ENCODE measurements at regions not wholly inside any gene's neighbourhood (a gene's known extent, or its start where the extent isn't known, plus 50 kb on each side); places are given as distances from the start of the nearest gene placed in this dataset.

DNA sequence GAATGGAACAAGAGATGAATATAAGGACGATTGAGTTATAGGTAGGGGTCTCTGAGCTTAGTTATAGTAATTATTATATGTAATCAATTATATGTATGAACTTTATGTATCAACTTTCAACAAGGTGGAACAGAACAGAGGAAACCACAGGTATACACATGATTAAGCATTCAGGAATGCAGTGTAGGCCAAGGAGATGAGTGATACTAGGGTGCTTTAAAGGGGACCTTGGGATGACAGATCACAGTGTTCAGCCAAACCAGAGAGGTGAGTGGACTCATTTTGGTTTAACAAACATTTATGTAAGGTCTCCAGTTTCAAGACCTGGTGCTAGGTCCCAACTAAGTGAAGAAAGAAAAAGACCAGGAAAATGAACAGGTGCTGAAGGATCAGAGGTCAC is 895.5 kb downstream of the ROBO2 start:
- peaks cover 0 to 3% (median 3%) of the 10 kb centered on the region in 3 donors for H3K4me1 ChIP-seq (ENCODE audit: control insufficient read depth in 2 of 3, insufficient read depth in 2 of 3, low read depth in 1 of 3, low read length in 3 of 3)
- H3K9ac ChIP-seq (ENCODE audit: low read length in 3 of 3): no peak overlapping the region
- H3K9me3 ChIP-seq (ENCODE audit: control insufficient read depth in 2 of 3, insufficient read depth in 1 of 3, low read length in 3 of 3): no peaks in the 10 kb centered on the region
- no peaks in the 10 kb centered on the region for H3K27me3 ChIP-seq (ENCODE audit: control insufficient read depth, insufficient read depth, low read length)
- TF ChIP-seq, protein P1, sequence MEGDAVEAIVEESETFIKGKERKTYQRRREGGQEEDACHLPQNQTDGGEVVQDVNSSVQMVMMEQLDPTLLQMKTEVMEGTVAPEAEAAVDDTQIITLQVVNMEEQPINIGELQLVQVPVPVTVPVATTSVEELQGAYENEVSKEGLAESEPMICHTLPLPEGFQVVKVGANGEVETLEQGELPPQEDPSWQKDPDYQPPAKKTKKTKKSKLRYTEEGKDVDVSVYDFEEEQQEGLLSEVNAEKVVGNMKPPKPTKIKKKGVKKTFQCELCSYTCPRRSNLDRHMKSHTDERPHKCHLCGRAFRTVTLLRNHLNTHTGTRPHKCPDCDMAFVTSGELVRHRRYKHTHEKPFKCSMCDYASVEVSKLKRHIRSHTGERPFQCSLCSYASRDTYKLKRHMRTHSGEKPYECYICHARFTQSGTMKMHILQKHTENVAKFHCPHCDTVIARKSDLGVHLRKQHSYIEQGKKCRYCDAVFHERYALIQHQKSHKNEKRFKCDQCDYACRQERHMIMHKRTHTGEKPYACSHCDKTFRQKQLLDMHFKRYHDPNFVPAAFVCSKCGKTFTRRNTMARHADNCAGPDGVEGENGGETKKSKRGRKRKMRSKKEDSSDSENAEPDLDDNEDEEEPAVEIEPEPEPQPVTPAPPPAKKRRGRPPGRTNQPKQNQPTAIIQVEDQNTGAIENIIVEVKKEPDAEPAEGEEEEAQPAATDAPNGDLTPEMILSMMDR (IDR thresholded peaks at IDR 0.05; ENCODE audit: borderline replicate concordance, extremely low read depth, insufficient read depth): no peak
- DNase-seq (no peak), FAIRE-seq (no peak)
- intact Hi-C loops (cut with DNase I): no loop called here
- no peak overlapping the region for H3K4me3 ChIP-seq (ENCODE audit: low read length in 3 of 3)
- no peaks in the 10 kb centered on the region for H3K36me3 ChIP-seq (ENCODE audit: control insufficient read depth in 2 of 3, insufficient read depth in 3 of 3, low read length in 3 of 3)
- no peak overlapping the region for H3K27ac ChIP-seq (ENCODE audit: low read depth in 2 of 2, low read length in 2 of 2)

DNA sequence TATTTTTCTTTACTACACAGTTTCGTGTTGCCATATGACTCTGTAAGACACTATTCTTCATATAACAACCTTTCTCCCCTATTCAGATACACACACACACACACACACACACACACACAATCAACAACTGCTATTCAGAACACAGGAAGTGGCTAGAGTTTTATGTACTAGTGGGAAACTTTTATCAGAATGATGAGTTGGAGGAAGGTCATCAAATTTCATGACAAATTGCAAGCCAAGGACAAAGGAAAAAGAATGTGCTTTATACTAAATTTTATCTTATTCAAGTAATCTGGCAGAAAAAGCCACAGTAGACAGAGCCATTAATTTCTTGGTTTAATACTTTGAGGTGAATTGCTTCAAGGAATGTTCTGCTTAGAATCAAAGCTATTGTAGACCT is 899.8 kb downstream of the ROBO2 start:
- no peak overlapping the region for H3K4me3 ChIP-seq (ENCODE audit: low read length in 3 of 3)
- no peaks in the 10 kb centered on the region for H3K36me3 ChIP-seq (ENCODE audit: control insufficient read depth in 2 of 3, insufficient read depth in 3 of 3, low read length in 3 of 3)
- intact Hi-C loops (cut with DNase I): no loop called here
- no peak overlapping the region for H3K9ac ChIP-seq (ENCODE audit: low read length in 3 of 3)
- no peaks in the 10 kb centered on the region for H3K4me1 ChIP-seq (ENCODE audit: control insufficient read depth in 2 of 3, insufficient read depth in 2 of 3, low read depth in 1 of 3, low read length in 3 of 3)
- FAIRE-seq (no peak), DNase-seq (peak in 2 of 5 donors; percentile 37 to 61)
- H3K27ac ChIP-seq (ENCODE audit: low read depth in 2 of 2, low read length in 2 of 2): no peak overlapping the region
- no peaks in the 10 kb centered on the region for H3K9me3 ChIP-seq (ENCODE audit: control insufficient read depth in 2 of 3, insufficient read depth in 1 of 3, low read length in 3 of 3)
- no peaks in the 10 kb centered on the region for H3K27me3 ChIP-seq (ENCODE audit: control insufficient read depth, insufficient read depth, low read length)
- TF ChIP-seq, protein P1 (IDR thresholded peaks at IDR 0.05; ENCODE audit: borderline replicate concordance, extremely low read depth, insufficient read depth): no peak

DNA sequence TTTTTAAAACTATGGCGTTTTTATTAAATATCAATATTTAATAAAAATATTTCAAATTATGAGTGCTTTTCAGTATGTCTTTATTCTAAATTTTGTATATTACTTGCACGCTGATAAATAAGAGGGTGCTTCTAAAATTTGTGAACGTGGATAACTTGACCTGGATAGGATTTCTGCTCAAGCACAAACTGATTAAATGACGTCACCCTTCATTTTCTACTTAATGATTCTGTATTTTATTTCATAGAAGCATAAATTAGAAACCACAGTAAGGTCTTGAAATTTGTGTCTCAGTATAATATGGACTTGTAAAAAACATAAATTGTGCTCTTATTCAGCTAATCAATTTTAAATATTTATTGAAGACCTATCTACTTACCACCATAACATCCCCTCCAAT is 903.7 kb downstream of the ROBO2 start:
- no peak overlapping the region for H3K27ac ChIP-seq (ENCODE audit: low read depth in 2 of 2, low read length in 2 of 2)
- H3K4me1 ChIP-seq (ENCODE audit: control insufficient read depth in 2 of 3, insufficient read depth in 2 of 3, low read depth in 1 of 3, low read length in 3 of 3): no peaks in the 10 kb centered on the region
- H3K9me3 ChIP-seq (ENCODE audit: control insufficient read depth in 2 of 3, insufficient read depth in 1 of 3, low read length in 3 of 3): no peaks in the 10 kb centered on the region
- H3K9ac ChIP-seq (ENCODE audit: low read length in 3 of 3): no peak overlapping the region
- no peaks in the 10 kb centered on the region for H3K36me3 ChIP-seq (ENCODE audit: control insufficient read depth in 2 of 3, insufficient read depth in 3 of 3, low read length in 3 of 3)
- FAIRE-seq (no peak), DNase-seq (no peak)
- no peaks in the 10 kb centered on the region for H3K27me3 ChIP-seq (ENCODE audit: control insufficient read depth, insufficient read depth, low read length)
- TF ChIP-seq, protein P1 (IDR thresholded peaks at IDR 0.05; ENCODE audit: borderline replicate concordance, extremely low read depth, insufficient read depth): no peak
- H3K4me3 ChIP-seq (ENCODE audit: low read length in 3 of 3): no peak overlapping the region
- intact Hi-C loops (cut with DNase I): no loop called here

DNA sequence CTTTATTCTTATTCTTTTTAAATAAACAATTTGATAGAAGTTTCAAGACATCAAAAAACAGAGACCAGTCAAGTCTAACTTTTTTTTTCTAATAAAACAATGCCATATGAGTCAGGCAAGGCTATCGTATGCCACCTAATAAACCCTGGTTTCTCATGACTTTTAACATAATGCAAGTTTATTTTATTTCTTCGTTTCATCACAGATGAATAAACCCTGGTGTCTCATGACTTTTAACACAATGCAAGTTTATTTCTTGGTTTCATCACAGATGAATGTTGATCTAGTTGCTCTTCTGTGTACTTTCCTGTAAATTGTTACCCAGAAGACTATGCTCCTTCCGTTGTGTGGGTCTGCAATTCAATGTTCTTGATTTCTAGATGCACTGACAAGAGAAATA is 905.4 kb downstream of the ROBO2 start:
- no peak overlapping the region for H3K27ac ChIP-seq (ENCODE audit: low read depth in 2 of 2, low read length in 2 of 2)
- intact Hi-C loops (cut with DNase I): no loop called here
- FAIRE-seq (no peak), DNase-seq (no peak)
- no peaks in the 10 kb centered on the region for H3K36me3 ChIP-seq (ENCODE audit: control insufficient read depth in 2 of 3, insufficient read depth in 3 of 3, low read length in 3 of 3)
- H3K4me3 ChIP-seq (ENCODE audit: low read length in 3 of 3): no peak overlapping the region
- H3K9me3 ChIP-seq (ENCODE audit: control insufficient read depth in 2 of 3, insufficient read depth in 1 of 3, low read length in 3 of 3): no peaks in the 10 kb centered on the region
- no peaks in the 10 kb centered on the region for H3K27me3 ChIP-seq (ENCODE audit: control insufficient read depth, insufficient read depth, low read length)
- H3K9ac ChIP-seq (ENCODE audit: low read length in 3 of 3): no peak overlapping the region
- H3K4me1 ChIP-seq (ENCODE audit: control insufficient read depth in 2 of 3, insufficient read depth in 2 of 3, low read depth in 1 of 3, low read length in 3 of 3): no peaks in the 10 kb centered on the region
- TF ChIP-seq, protein P1 (IDR thresholded peaks at IDR 0.05; ENCODE audit: borderline replicate concordance, extremely low read depth, insufficient read depth): no peak
